ENCODE measurements at regions not wholly inside any gene's neighbourhood (a gene's known extent, or its start where the extent isn't known, plus 50 kb on each side); places are given as distances from the start of the nearest gene placed in this dataset.
A peak's percentile ranks its signal among the peaks of the same experiment; 100 is the strongest.

- H3K4me3 Mint-ChIP-seq, result no peak overlapping the region
- peaks cover 0 to 6% (median 2%) of the 10 kb centered on the region in 9 donors for H3K9me3 Mint-ChIP-seq
- peaks cover 0 to 20% (median 8%) of the 10 kb centered on the region in 5 donors for H3K27me3 Mint-ChIP-seq
- DNase-seq, result no peak
- H3K27ac Mint-ChIP-seq, result no peak overlapping the region
- no peak for ATAC-seq
- POLR2A ChIA-PET, result interaction anchor here (0.6 kb wide), 1 partner anchor 12 kb away, joined by 3 read pairs; no protein-coding TSS in a partner anchor
- no peaks in the 10 kb centered on the region for H3K4me1 Mint-ChIP-seq
- peaks cover 0 to 3% (median 0%) of the 10 kb centered on the region in 3 donors for H3K36me3 Mint-ChIP-seq
These were observed 85.6 kb downstream of the SNAPC1 start for GRCh38 chr14:61847861-61848260.

GRCh38 chr14:61854898-61855297 lies 92.7 kb downstream of the SNAPC1 start:
- H3K27me3 Mint-ChIP-seq, result peaks cover 11 to 29% (median 22%) of the 10 kb centered on the region in 5 donors
- DNase-seq (no peak), ATAC-seq (no peak)
- peaks cover 0 to 2% (median 0%) of the 10 kb centered on the region in 9 donors for H3K9me3 Mint-ChIP-seq
- no peak overlapping the region for H3K4me3 Mint-ChIP-seq
- no peak overlapping the region for H3K27ac Mint-ChIP-seq
- POLR2A ChIA-PET, result no interaction called here
- no peaks in the 10 kb centered on the region for H3K4me1 Mint-ChIP-seq
- peaks cover 0 to 3% (median 0%) of the 10 kb centered on the region in 3 donors for H3K36me3 Mint-ChIP-seq

DNA sequence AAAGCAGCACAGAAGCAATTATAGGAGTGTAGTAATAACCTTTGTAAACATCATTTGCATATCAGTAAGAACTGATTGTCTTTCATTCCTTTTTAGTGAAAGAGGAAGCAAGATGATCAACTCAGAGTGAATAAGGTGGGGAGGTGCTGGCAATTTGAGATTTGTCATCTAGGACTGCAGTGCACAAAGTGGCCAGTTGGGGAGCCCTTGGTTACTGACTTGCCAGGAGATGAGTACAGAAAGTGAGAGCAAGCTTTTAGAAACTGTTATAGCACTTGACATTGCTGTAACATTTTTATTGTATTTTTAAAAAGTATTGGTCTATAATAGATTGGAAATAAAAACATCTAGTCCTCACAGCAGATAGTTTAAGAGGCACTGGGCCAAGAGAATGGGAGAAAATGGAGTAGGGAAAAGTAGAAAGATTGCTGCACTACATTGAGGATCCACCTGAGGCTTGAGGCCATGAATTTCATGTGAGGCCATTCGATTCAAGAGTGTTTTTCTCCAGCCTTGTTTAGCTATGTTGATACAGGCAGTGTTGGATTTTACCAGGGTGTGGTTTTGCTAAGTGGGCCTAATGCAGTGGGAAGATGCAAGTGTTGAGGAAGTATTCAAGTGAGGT lies 98.2 kb downstream of the SNAPC1 start:
- ATAC-seq (peak; percentile 87 to 89), DNase-seq (peak in 9 of 10 donors; percentile 21 to 72 (median 46))
- H3K27me3 Mint-ChIP-seq, result peaks cover 10 to 21% (median 16%) of the 10 kb centered on the region in 5 donors
- POLR2A ChIA-PET, result interaction anchor here (0.7 kb wide), 1 partner anchor 12 kb away, joined by 3 read pairs; no protein-coding TSS in a partner anchor
- peaks cover 0 to 7% (median 2%) of the 10 kb centered on the region in 4 donors for H3K4me1 Mint-ChIP-seq
- H3K27ac Mint-ChIP-seq, result no peak overlapping the region
- peaks cover 0 to 2% (median 0%) of the 10 kb centered on the region in 3 donors for H3K36me3 Mint-ChIP-seq
- no peaks in the 10 kb centered on the region for H3K9me3 Mint-ChIP-seq
- H3K4me3 Mint-ChIP-seq, result no peak overlapping the region

DNA sequence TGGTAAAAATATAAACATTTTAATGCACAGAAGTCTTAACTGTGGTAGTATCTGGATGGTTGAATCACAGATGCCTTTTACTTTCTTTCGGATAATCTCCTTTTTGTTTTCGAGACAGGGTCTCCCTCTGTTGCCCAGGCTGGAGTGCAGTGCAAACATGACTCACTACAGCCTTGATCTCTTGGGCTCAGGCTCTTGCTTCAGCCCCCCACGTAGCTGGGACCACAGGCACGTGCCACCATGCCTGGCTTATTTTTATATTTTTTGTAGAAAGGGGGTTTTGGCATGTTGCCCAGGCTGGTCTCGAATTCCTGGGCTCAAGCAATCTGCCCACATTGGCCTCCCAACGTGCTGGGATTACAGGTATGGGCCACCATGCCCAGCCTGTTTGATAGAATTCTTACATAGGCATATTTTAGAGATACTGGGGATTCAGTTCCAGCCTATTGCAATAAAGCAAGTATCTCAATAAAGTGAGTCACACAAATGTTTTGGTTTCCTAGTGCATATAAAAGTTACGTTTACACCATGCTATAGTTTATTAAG lies 99.2 kb downstream of the SNAPC1 start:
- Mint-ChIP-seq H3K27ac (no peak overlapping the region), H3K27me3 (peaks cover 6 to 15% (median 11%) of the 10 kb centered on the region in 5 donors), H3K4me1 (peaks cover 0 to 7% (median 2%) of the 10 kb centered on the region in 4 donors), H3K4me3 (no peak overlapping the region), H3K36me3 (peaks cover 0 to 2% (median 0%) of the 10 kb centered on the region in 3 donors), H3K9me3 (no peaks in the 10 kb centered on the region)
- ATAC-seq (no peak), DNase-seq (no peak)
- POLR2A ChIA-PET, result no interaction called here

DNA sequence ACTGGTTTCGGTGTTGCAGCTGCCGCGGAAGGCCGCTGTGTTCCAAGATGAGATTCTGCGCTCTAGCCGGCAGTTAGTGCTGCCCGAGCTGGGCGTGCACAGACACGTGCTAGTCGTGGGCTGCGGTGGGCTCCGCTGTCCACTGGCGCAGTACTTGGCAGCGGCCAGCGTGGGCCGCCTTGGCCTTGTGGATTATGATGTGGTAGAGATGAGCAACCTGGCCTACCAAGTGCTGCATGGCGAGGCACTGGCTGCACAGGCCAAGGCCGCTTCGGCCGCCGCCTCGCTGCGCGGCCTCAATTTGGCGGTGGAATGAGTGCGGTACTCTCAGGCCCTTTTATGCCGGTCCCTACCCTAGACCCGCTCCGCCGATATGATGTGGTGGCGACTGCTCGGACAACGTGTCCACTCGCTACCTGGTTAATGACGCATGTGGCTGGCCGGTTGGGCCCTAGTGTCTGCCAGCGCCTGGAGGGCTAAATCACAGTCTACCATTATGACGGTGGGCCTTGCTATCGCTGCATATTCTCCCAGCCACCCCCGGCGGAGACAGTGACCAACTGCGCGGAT lies 102.2 kb downstream of the SNAPC1 start:
- DNase-seq (no peak), ATAC-seq (no peak)
- no peak overlapping the region for H3K4me3 Mint-ChIP-seq
- H3K27ac Mint-ChIP-seq, result no peak overlapping the region
- H3K27me3 Mint-ChIP-seq, result peaks cover 0 to 1% (median 0%) of the 10 kb centered on the region in 5 donors
- peaks cover 0 to 15% (median 2%) of the 10 kb centered on the region in 4 donors for H3K4me1 Mint-ChIP-seq
- H3K36me3 Mint-ChIP-seq, result peaks cover 0 to 2% (median 0%) of the 10 kb centered on the region in 3 donors
- POLR2A ChIA-PET, result no interaction called here
- peaks cover 0 to 2% (median 0%) of the 10 kb centered on the region in 9 donors for H3K9me3 Mint-ChIP-seq

GRCh38 chr14:61866932-61867920 lies 105.0 kb downstream of the SNAPC1 start:
- peaks cover 0 to 18% (median 5%) of the 10 kb centered on the region in 5 donors for H3K27me3 Mint-ChIP-seq
- no peak overlapping the region for H3K4me3 Mint-ChIP-seq
- H3K4me1 Mint-ChIP-seq, result peaks cover 0 to 8% (median 0%) of the 10 kb centered on the region in 4 donors
- POLR2A ChIA-PET, result no interaction called here
- peaks cover 0 to 22% (median 13%) of the 10 kb centered on the region in 9 donors for H3K9me3 Mint-ChIP-seq
- ATAC-seq (no peak), DNase-seq (no peak)
- H3K27ac Mint-ChIP-seq, result no peak overlapping the region
- H3K36me3 Mint-ChIP-seq, result peaks cover 0 to 16% (median 12%) of the 10 kb centered on the region in 3 donors

- POLR2A ChIA-PET, result no interaction called here
- H3K27me3 Mint-ChIP-seq, result peaks cover 1 to 35% (median 6%) of the 10 kb centered on the region in 5 donors
- ATAC-seq (no peak), DNase-seq (no peak)
- H3K4me3 Mint-ChIP-seq, result no peak overlapping the region
- no peak overlapping the region for H3K27ac Mint-ChIP-seq
- peaks cover 0 to 22% (median 16%) of the 10 kb centered on the region in 9 donors for H3K9me3 Mint-ChIP-seq
- H3K4me1 Mint-ChIP-seq, result peaks cover 0 to 14% (median 0%) of the 10 kb centered on the region in 4 donors
- H3K36me3 Mint-ChIP-seq, result peaks cover 0 to 23% (median 17%) of the 10 kb centered on the region in 3 donors
These were observed 106.6 kb downstream of the SNAPC1 start for GRCh38 chr14:61868846-61869245.

DNA sequence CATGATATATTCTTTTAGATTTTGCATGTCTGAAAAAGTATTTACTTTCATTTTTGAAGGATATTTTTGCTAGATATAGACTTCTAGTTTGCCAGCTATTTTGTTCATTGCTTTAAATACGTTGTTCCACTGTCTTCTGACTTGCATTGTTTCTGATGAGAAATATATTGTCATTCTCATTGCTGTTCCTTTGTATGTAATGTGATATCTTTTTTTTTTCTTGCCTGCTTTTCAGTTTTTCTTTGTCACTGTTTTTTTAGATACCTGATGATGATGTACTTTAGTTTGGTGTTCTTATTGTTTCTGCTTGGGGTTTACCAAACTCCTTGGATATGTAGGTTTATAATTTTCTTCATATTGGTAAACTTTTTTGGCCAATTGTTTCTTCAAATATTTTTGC lies 107.9 kb downstream of the SNAPC1 start:
- no peak for ATAC-seq

DNA sequence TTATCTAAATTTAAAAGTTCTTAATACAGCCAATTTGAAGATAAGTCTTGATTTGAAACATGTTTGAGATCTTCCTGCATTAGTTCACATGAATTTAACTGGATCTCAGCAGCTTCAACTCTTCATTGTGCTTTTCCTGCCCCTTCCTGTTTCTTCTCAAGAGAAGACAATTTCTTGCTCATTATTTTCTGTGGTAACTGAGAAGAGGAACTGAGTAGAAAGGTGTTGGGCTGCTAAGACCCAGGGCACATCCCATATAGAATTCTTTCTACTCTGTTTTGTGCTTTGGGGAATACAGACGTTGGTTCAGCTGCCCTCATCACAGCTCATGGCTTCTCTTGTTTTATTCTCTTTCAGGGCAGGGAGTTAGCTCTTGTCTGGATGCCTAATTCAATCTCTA lies 110.2 kb downstream of the SNAPC1 start:
- Mint-ChIP-seq H3K9me3 (peaks cover 0 to 22% (median 16%) of the 10 kb centered on the region in 9 donors), H3K27me3 (peaks cover 16 to 61% (median 22%) of the 10 kb centered on the region in 5 donors)
- no peak for DNase-seq

More for the DNA sequence above, 107.9 kb downstream of the SNAPC1 start:
- POLR2A ChIA-PET, result no interaction called here
- H3K4me1 Mint-ChIP-seq, result peaks cover 0 to 14% (median 0%) of the 10 kb centered on the region in 4 donors
- no peak overlapping the region for H3K27ac Mint-ChIP-seq
- H3K4me3 Mint-ChIP-seq, result no peak overlapping the region
- H3K27me3 Mint-ChIP-seq, result peaks cover 5 to 43% (median 11%) of the 10 kb centered on the region in 5 donors
- no peak for DNase-seq
- peaks cover 0 to 26% (median 15%) of the 10 kb centered on the region in 3 donors for H3K36me3 Mint-ChIP-seq
- peaks cover 0 to 22% (median 16%) of the 10 kb centered on the region in 9 donors for H3K9me3 Mint-ChIP-seq

DNA sequence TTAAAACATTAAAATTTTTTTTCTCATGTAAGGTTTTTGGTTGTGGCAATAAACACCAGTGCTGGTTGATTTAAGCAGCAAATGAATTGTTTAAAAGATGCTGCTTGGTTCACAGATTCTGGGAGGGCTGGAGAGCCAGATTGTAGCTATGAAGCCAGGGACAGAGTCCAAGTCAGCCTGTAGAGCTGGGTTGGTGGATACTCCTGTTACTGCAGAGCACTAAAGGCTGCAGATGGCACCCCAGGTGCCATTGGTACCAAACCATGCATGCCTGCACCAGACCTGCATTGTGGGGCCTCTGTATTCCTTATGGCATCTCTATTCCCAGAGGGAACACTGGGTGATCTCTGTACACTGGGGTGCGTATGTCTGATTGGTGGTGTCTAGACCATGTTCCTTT lies 113.3 kb downstream of the SNAPC1 start:
- ATAC-seq, result no peak
- Mint-ChIP-seq H3K4me1 (peaks cover 0 to 6% (median 0%) of the 10 kb centered on the region in 4 donors), H3K27me3 (peaks cover 23 to 69% (median 35%) of the 10 kb centered on the region in 5 donors)

More for the DNA sequence above, 110.2 kb downstream of the SNAPC1 start:
- no peak overlapping the region for H3K27ac Mint-ChIP-seq
- H3K36me3 Mint-ChIP-seq, result peaks cover 0 to 30% (median 15%) of the 10 kb centered on the region in 3 donors
- H3K4me3 Mint-ChIP-seq, result no peak overlapping the region
- peaks cover 0 to 9% (median 0%) of the 10 kb centered on the region in 4 donors for H3K4me1 Mint-ChIP-seq
- no peak for ATAC-seq
- POLR2A ChIA-PET, result no interaction called here

GRCh38 chr14:61876362-61877034 lies 114.3 kb downstream of the SNAPC1 start:
- peaks cover 20 to 73% (median 40%) of the 10 kb centered on the region in 5 donors for H3K27me3 Mint-ChIP-seq
- H3K36me3 Mint-ChIP-seq, result peaks cover 0 to 18% (median 2%) of the 10 kb centered on the region in 3 donors
- H3K27ac Mint-ChIP-seq, result no peak overlapping the region
- peaks cover 0 to 6% (median 0%) of the 10 kb centered on the region in 4 donors for H3K4me1 Mint-ChIP-seq
- no peak overlapping the region for H3K4me3 Mint-ChIP-seq
- ATAC-seq (no peak), DNase-seq (no peak)
- peaks cover 0 to 4% (median 0%) of the 10 kb centered on the region in 9 donors for H3K9me3 Mint-ChIP-seq
- POLR2A ChIA-PET, result no interaction called here

More for the DNA sequence above, 113.3 kb downstream of the SNAPC1 start:
- DNase-seq, result no peak
- H3K4me3 Mint-ChIP-seq, result no peak overlapping the region
- POLR2A ChIA-PET, result no interaction called here
- no peak overlapping the region for H3K27ac Mint-ChIP-seq
- peaks cover 0 to 12% (median 9%) of the 10 kb centered on the region in 9 donors for H3K9me3 Mint-ChIP-seq
- peaks cover 0 to 24% (median 10%) of the 10 kb centered on the region in 3 donors for H3K36me3 Mint-ChIP-seq
